T-helper 2 cell treated with Interferon-gamma antibody and Interleukin-4, amounts not matched to agents 100 ng/mL and 5 ng/mL, for 36 hours (primary cell): ENCODE measurements at regions not wholly inside any gene's neighbourhood (a gene's known extent, or its start where the extent isn't known, plus 50 kb on each side); places are given as distances from the start of the nearest gene placed in this dataset.

Source experiments
- intact Hi-C: fragments of 100-400 bp; cut with micrococcal nuclease; formaldehyde crosslinking; loops from one replicate; pipeline ENCODE4 v1.15.1; 2023

DNA sequence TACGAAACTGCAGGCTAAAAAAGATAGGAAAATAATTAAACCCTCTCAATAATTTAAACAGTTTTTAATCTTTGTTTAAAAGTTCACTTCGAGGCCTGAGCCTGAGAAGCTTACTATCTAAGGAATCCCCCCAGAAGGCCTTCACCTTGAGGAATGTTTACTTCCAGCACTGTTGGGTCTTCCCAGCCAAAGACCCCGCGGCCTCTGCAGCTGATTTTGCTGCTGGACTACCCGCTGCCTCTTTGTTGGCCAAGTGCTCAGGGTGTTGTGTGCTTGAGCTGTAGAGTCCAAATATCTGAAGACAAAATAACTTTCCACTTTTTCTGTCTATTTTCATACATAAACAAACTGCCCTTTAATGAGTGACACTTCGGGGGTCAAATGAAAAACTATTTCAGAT lies 292.7 kb downstream of the GLRX3 start:
- intact Hi-C loops: no loop called here

DNA sequence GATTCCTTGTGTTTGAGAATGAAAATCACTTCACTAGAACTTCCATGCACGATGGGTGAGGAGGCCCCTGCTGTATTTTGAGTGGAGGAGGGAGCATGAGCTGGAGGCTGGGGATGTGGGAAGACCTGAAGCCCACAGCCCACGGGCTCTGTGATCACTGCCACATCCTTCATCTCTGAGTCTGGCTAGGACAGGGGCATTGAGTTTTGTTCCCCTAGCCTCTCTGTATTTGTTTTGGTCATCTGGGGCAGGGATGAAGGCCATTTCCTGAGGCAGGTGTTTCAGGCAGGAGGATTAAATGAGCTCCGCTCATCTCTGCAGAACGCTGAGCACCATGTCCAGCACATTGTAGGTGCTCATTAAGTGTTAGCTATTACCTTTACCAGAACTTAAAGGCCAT lies 293.6 kb downstream of the GLRX3 start:
- intact Hi-C loops: no loop called here

DNA sequence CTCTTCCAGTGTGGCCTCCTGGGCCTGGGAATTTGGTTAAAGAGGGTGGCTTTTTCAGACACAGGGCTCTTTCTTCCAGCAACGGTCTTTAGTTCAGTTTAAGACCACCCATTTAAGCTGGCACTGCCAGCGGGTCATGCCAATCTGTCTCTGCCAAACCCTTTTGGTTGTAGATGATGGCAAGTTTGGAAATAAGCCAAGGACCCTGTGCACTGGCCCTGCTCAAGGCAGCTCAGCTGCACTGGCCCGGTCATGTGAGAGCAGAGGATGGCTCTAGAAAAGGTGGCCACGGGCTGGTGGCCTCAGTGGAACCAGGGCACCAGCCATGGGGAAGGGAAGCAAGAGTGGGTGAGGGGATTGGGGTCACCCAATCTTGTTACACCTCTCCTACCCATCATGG lies 294.1 kb downstream of the GLRX3 start:
- intact Hi-C loops: no loop called here

DNA sequence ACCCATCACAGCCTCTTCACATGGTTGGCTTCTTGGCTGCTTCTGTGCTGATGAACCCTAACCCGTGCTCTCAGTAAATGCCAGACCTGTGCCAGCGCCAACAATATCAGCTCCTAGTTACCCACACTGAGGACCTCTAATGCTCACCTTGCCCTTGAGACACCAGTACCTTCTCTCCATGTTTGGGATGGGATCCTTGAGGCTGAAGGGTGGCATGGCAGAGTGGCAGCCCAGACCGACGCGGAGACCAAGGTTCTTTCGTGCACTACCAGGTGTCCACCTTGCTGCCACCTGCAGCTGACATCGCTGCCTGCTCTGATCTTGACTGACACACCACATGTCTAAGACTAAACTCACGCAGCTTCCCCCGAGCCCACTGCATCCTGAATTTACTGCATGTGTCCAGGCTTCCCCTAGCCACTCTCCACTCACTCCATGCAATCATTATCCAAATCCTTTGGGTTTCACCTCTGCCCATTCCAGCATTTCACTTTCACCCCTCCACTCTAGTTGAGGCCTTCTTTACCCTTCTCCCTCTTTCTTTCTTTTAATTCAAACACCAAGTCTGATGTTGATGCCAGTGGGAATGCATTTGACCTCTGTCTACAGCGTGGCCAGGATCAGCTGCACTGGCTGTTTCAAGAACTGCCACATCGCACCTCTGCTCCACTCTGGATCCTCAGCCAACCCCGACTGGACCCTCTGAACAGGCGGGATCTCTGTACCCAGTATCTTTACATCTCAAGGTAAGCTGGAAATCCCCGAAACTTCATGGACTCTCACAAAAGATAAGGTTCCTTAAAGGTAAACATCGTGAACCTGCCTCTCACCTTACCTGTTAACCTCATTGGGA lies 294.9 kb downstream of the GLRX3 start:
- intact Hi-C loops: no loop called here

DNA sequence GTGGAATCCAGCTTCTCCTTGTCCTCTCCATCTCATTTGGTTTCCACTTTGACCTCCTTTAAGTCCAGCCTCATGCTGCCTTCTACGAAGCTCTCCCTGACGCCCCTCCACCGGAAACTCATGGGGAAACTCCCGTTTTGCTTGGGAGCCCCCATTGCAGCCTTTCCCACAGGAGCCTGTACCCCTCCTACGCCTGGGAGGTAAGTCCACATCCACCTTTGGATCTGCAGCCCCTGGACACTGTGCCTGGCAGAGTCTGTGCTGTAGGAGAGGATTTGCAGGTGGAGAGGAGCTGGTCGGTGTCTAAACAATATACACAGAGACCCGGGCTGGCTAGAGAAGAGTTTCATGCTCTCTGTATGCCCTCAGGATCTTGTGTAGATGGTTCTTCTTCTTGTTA lies 296.1 kb downstream of the GLRX3 start:
- intact Hi-C loops: no loop called here

DNA sequence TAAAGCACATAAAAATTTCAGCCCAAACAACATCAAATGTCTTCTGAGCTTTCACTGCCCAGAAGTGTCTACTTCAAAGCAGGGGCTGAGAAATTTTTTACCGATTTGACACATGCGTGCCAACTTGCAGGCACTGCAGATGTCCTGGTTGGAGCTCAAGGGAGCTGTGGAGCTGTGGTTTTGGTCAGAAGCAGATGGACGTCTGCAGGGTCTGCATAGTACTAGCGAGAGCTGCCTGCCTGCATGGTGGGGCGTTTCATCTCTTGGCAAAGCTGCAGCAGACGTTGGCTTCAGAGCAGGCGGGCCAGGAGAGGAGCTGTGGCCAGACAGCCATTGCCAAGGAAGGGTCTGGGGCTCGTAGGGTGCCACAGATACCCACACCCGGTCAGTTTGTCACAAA lies 296.7 kb downstream of the GLRX3 start:
- intact Hi-C loops: no loop called here

DNA sequence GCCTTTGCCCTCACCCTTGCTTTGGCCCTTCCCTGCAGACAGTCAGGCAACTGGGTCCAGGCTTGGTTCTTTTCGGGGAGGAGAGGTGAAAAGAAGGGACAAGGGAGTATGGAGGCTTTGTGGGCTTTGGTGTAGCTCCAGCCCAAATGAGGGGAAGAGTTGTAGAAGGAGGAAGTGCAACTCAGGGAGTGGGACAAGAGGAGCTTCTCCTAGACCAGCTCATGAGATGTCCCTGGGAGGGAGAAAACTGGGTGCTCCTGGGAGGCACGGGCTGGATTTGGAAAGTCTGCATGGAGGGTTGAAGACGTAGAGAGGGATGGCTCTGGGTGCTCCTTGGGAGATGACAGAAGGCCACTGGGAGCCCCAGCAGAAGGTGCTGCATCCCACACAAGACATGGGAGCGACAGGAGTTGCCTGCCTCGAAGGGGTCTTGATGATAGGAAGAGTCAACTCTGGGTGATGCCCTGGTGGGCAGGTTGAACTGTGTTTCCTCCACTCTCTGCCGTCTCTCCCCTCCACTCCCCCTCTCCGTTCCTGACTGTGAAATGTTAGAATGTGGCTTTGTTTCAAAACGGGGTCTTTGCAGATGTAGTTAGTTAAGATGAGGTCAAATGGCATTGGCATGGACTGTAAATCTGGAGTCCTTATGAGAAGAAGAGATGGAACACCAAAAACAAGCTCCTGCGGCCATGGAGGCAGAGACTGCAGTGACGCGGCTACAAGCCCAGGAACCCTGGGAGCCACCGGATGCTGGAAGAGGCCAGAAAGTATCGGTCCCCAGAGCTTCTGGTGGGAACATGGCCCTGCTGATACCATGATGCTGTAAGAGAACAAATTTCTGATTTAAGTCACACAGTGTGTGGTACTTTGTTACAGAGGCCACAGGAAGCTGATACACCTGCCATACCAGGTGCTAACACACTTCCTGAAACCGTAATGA lies 298.5 kb downstream of the GLRX3 start:
- intact Hi-C loops: no loop called here

DNA sequence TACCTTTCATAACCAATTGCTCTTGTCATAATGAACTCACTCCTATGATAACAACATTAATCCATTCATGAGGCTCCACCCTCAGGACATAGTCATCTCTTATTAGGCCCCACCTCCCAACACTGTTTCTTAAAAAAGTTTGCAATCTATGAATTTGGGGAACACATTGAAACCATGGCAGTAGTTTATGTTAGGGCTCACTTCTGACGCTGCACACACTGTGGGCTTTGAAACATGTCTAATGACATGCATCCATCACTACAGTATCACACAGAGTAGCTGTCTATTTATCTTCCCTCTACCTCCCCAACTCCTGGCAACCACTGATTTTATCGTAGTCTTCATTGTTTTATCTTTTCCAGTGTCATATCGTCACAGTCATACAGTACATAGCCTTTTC lies 299.8 kb downstream of the GLRX3 start:
- intact Hi-C loops: no loop called here

DNA sequence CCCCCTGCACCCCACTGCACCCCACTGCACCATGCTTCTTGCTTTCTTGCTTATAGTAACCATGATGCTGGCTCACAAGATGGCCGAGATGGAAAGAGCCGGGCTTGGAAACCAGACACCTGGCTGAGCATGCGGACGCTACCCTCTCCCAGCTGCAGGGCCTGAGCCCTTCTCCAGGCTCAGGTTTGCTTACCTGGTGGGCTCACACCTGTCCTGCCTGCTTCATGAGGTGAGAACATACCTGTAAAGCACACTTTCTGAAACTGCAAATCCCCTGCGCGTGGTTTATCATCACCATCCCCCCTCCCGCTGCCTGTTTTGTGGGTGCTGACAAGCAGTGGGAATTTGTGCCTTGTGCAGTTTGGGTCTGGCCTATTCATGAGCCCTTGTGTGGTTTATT lies 302.7 kb downstream of the GLRX3 start:
- intact Hi-C loops: no loop called here

DNA sequence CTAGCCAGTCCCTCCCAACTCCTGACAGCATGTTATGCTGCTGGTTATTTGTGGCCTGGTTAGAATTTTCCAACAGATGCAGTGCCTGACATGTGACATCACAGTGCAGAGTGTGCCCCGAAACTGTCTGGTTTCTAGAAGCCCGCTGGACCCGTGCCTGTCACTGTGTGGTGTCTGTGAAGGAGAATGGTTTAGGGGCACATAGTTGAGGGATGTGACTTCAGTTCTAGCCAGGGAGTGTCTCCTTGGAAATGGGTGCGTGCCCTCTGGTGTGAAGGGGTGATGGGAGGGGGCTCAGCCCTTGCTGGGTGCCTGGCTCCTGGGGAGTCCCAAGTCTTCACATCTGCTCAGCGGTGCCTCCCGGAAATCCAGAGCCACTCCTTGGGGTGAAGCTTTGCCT lies 303.6 kb downstream of the GLRX3 start:
- intact Hi-C loops: no loop called here

DNA sequence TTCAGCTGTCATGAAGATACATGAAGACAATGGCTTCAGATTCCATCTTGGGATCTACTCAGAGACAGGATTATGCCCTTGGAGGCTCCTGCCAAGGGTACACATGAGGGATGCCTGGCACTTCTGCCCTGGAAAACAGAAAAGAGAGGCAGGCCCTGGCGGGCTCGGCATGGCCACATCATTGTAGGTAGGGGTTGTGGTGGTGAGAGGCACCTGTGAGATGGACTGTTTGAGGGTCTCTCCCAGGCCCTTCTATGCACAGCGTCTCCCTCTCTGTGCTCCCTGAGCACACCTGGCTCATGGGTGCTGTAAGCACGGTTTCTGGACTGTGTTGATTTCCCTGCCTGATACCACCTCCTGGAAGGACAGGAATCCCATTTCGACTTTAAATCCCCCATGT lies 304.3 kb downstream of the GLRX3 start:
- intact Hi-C loops: no loop called here

DNA sequence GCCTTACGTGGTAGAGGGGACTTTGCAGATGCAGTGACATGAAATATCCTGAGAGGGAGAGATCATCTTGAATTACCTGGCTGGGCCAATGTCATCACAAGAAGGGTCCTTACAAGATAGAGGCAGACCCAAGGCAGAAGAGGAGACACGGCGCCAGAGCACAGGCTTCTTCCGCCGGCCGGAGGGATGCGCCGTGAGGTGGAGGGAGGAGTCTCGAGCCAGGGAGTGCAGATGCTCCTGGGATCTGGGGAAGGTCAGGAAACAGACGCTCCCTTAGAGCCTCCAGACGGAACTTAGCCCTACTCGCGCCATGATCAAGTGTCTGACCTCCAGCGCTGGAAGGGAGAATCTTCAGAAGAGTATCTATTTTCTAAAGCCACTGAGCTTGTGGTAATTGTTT lies 304.8 kb downstream of the GLRX3 start:
- intact Hi-C loops: no loop called here

DNA sequence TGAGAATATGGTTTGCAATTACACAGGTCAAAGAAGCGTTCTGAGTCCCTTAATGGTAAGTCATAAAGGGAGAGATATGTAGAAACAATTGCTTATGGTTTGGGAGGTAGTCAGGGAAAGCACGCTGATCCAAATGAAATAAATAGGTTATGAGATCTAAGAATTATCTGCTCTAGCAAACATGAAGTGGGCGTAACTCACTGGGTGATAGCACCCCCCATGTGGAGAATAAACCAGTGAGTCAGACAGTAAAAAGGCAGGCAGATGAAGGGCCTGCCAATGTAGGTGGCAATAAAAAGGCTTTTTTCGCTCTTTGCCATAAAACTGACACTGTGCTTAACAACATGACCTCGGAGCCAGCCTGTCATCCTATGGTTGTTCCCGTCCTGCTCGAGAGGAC lies 306.9 kb downstream of the GLRX3 start:
- intact Hi-C loops: no loop called here

DNA sequence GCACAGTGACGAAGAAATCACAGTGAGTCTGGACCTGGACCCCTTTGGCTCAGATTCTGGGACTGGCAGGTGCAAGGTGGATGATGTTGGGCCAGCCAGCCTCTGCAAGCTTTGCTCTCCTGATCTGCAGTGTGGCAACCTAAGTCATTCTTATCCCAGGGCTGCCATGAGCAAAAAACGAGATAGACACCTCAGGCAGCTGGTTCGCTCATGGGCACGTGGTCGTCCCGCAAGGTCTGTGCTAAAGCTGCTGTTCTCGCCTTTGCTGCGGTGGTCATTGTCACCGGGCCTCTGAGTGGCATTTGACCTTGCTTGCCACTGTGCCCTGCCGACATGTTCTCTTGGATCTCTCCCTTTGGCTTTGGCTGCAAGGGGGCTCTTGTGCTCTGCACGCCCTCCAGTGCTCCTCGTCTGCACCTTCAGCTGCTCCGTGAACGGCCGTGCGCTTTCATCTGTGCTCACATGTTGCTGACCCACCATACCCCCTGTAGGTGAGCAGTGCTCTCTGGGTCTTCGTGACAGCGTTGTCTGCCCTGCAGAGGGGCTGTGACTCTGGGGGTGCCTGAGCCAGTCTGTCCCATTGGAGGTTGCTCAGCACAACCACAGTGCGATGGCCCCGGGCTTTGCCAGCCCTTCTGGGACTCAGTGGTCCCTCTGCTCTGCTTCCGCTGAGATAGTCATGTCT lies 317.0 kb downstream of the GLRX3 start:
- intact Hi-C loops: no loop called here

DNA sequence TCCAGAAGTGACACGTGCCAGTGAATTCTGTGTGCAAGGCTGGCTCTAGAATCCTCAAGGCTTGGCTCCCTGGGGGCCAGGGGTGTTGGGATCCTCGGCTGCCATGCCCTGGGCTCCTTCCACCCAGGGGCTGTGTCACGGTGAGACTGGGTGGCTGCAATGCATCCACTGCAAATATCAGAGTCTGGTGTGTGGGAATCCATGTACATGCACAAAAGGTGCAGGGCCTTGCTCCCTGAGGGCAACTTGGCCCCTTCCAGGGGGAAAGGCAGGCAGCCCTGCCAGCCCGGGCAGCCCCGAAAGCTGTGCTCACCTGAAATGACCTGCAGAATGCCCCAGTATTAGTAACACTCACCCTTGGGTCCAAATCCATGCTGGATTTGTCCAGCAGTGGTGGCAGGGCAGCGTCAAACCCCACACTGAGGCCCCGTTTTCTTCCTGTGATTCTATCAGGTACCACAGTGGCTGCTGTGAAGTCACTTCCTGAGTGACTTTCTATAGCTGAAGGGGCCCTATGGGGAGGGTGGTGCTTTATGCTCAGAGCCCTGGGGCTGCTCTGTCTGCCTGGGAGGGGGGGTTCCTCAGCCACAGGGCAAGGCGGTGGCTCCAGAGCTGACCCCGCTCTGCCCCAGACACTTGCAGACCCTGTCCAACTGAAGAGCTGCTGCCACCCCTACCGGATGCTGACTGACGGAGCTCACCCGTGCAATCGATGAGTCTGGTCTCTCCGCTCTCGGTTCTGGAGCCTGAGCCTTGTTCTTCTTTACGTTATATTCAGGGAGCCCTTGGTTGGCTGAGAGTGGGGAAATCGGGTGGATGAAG lies 317.7 kb downstream of the GLRX3 start:
- intact Hi-C loops: no loop called here

DNA sequence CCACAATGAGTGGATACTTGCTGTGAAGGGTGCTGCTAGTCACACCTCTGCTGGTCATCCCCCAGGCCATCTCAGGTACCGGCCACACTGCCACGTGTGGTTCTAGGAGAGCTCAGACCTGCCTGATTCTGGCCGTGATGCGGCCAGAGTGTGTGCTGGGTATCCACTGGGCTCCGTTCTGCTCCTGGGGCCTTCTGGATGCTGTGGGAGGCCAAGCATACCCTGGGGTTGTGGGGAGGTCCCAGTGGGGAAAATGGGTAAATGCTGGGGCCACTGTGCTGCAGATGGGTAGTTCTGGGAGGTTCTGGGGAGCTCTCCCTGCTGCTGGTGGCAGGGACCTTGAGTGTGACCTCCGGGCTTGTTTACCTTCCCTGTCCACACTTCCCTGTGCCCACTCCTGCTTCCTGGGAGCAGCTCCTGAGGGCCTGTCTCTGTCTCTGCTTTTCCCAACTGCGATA lies 318.4 kb downstream of the GLRX3 start:
- intact Hi-C loops: no loop called here

DNA sequence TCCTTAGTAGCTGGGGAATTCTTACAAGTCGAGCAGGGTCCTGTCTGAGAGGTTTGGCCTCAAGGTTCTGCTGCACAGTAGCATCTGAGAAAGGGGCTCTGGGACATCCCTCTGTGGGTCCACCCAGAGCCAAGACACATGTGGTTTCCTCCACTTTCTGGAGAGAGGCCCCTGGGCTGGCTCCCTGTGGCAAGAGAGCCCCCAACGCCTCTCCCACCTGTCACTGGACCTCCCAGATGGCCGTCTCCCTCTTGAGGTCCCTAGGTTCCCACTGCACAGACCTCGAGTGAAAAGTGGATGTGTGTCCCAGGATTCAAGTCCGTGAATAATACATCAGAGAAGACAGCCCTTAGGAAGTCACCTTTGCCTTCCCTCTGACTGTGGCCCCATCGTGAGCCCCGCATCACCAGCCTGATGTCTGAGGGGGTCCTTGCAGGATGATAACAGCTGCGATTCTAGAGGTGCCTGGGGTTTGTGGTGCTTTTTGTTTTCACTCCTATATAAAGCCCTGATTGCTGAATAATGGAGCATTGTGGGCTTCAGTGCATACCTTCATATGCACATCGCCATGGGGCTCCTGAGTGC lies 319.0 kb downstream of the GLRX3 start:
- intact Hi-C loops: no loop called here

DNA sequence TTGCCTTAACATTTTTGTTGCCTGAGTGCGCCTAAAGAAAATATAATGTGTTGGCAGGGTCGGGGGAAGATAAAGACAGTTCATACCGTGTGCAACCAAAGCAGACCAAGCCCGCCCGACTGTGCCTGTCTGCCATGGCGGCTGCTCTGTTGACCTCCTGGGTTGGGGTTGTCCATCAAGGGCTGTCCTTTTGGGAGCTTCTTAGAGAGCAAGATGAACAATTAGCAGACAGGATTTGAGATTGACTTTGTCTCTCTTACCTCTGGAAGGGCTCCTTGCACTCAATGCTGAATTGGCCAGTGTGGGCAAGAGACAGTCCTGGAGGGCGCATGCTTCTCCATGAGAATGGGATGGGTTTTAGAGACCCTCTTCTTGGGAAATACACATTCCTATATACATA lies 319.6 kb downstream of the GLRX3 start:
- intact Hi-C loops: no loop called here

DNA sequence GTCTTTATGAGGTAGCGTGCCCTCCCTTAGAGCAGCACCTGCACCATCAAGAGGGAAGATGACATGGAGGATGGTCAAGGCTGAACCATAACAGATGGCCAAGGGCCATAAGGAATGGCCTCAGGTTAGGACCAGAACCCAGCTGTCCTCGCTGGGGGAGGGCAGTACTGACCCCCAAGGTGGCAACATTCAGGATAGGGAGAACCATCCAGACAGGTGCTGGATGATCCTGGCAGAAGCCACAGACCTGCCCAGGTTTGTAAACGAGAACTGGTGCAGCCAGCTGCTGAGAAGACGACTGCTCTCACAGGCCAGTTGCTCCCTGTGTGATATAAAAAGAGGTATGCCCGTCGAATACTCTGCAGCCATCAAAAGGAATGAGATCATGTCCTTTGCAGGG lies 320.4 kb downstream of the GLRX3 start:
- intact Hi-C loops: no loop called here

DNA sequence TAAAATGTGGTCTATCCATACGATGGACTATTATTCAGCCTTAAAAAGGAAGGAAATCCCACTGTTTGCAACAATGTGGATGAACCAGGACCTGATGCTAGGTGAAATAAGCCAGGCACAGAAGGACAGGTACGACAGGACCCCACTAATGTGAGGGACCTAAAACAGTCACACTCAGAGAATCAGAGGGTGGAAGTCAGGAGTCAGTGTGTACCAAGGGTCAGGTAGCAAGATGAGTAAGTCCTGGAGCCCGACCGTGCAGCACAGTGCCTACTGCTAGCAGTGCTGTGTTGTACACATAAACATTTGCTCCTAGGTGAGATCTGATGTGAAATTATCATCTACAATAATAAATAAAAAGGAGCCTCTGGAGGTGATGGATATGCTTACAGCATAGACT lies 322.3 kb downstream of the GLRX3 start:
- intact Hi-C loops: no loop called here

DNA sequence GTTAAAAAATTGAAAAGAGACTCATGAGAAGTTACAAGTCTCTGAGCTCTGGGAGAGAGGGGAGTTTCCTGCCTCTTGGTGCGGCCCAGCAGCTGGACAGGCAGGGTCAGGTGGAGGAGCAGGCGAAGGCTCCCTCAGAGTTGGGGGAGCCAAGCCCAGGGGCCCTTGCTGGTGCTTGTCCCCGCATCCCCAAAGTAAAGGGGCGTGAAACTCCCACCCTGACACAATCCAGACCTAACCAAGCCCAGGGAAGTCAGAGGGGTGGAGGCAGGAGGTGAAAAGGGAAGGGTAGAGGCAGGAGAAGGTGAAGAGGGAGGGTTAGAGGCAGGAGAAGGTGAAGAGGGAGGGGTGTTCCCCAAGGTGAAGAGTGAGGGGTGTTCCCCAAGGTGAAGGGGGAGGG lies 322.8 kb downstream of the GLRX3 start:
- intact Hi-C loops: no loop called here
